WTC11 (cell line): ENCODE measurements at regions not wholly inside any gene's neighbourhood (a gene's known extent, or its start where the extent isn't known, plus 50 kb on each side); places are given as distances from the start of the nearest gene placed in this dataset.

ENCODE experiments used
- ATAC-seq: fragments of 200-7000 bp; cut with Tn5 transposase; 2 replicates; pipeline ENCODE4 v1.10.0; 2021; ENCODE audit warnings: mild to moderate bottlenecking, moderate library complexity
- CTCF ChIA-PET: fragments of 300-600 bp; sonication (Branson Sonifier 250); formaldehyde crosslinking; loops from one replicate; lab custom pipeline; 2021; ENCODE audit warnings: antibody characterized with exemption; lab: Charles Lee
- POLR2A ChIA-PET: fragments of 350-600 bp; sonication (Branson Sonifier 250); formaldehyde crosslinking; loops from one replicate; lab custom pipeline; 2021; ENCODE audit warnings: antibody characterized with exemption; lab: Charles Lee
- DNase-seq: peaks from one replicate; pipeline ENCODE4 v3.0.0; 2021; ENCODE audit warnings: low spot score
- H3K27ac Mint-ChIP-seq: 2 replicates; pipeline ENCODE4 v1.8.0; 2021; ENCODE audit warnings: mixed read lengths
- H3K27me3 Mint-ChIP-seq: 2 replicates; pipeline ENCODE4 v1.8.0; 2021; ENCODE audit warnings: low read depth, mild to moderate bottlenecking, moderate library complexity, mixed read lengths
- H3K36me3 Mint-ChIP-seq: 2 replicates; pipeline ENCODE4 v1.8.0; 2021; ENCODE audit warnings: mixed read lengths
- H3K4me1 Mint-ChIP-seq: 2 replicates; pipeline ENCODE4 v1.8.0; 2022; ENCODE audit warnings: mixed read lengths
- H3K4me3 Mint-ChIP-seq: 2 replicates; pipeline ENCODE4 v1.8.0; 2021; ENCODE audit warnings: mild to moderate bottlenecking, moderate library complexity, mixed read lengths
- H3K9me3 Mint-ChIP-seq: 2 replicates; pipeline ENCODE4 v1.8.0; 2021; ENCODE audit warnings: mixed read lengths
- ARID4B ChIP-seq: sonication (generic); formaldehyde crosslinking; IDR thresholded peaks from 2 replicates; pipeline ENCODE4 v1.8.0; 2023; ENCODE audit warnings: missing genetic modification reagents, mild to moderate bottlenecking, borderline replicate concordance
- E2F1 ChIP-seq: sonication (generic); formaldehyde crosslinking; IDR thresholded peaks from 2 replicates; pipeline ENCODE4 v1.8.0; 2022; ENCODE audit warnings: mild to moderate bottlenecking, missing genetic modification reagents
- ETV6 ChIP-seq: sonication (generic); formaldehyde crosslinking; IDR thresholded peaks from 2 replicates; pipeline ENCODE4 v1.8.1; 2022; ENCODE audit warnings: mild to moderate bottlenecking, missing genetic modification reagents
- GRHL2 ChIP-seq: fragments of 250-450 bp; sonication (Bioruptor Pico); IDR thresholded peaks from 2 replicates; pipeline ENCODE4 v1.8.0; 2022; ENCODE audit warnings: mild to moderate bottlenecking, moderate library complexity; ENCODE audit not compliant: insufficient replicate concordance, severe bottlenecking
- HMGA2 ChIP-seq: fragments of 250-450 bp; sonication (Bioruptor Pico); IDR thresholded peaks from 2 replicates; pipeline ENCODE4 v1.4.0; 2021; ENCODE audit warnings: mild to moderate bottlenecking, moderate library complexity
- NR2C2 ChIP-seq: sonication (generic); formaldehyde crosslinking; IDR thresholded peaks from 2 replicates; pipeline ENCODE4 v1.8.0; 2022; ENCODE audit warnings: mild to moderate bottlenecking, missing genetic modification reagents
- NR3C1 ChIP-seq: sonication (generic); formaldehyde crosslinking; conservative IDR thresholded peaks from 2 replicates; pipeline ENCODE4 v1.8.1; 2023; ENCODE audit warnings: low read depth, mild to moderate bottlenecking, missing genetic modification reagents
- RELA ChIP-seq: sonication (generic); formaldehyde crosslinking; IDR thresholded peaks from 2 replicates; pipeline ENCODE4 v1.8.1; 2022; ENCODE audit warnings: missing genetic modification reagents, mild to moderate bottlenecking, borderline replicate concordance
- SMAD3 ChIP-seq: sonication (generic); formaldehyde crosslinking; IDR thresholded peaks from 2 replicates; pipeline ENCODE4 v1.8.0; 2022; ENCODE audit warnings: missing genetic modification reagents, mild to moderate bottlenecking, borderline replicate concordance
- SOX15 ChIP-seq: fragments of 250-450 bp; sonication (Bioruptor Pico); IDR thresholded peaks from 2 replicates; pipeline ENCODE4 v1.9.0; 2021; ENCODE audit warnings: mild to moderate bottlenecking
- ZNF138 ChIP-seq: sonication (generic); formaldehyde crosslinking; conservative IDR thresholded peaks from 2 replicates; pipeline ENCODE4 v1.8.1; 2022; ENCODE audit warnings: mild to moderate bottlenecking, moderate library complexity, missing genetic modification reagents
- ZNF423 ChIP-seq: fragments of 250-450 bp; sonication (Bioruptor Pico); IDR thresholded peaks from 2 replicates; pipeline ENCODE4 v2.1.2; 2022; ENCODE audit warnings: mild to moderate bottlenecking, moderate library complexity
- ZNF425 ChIP-seq: fragments of 250-450 bp; sonication (Bioruptor Pico); conservative IDR thresholded peaks from 2 replicates; pipeline ENCODE4 v1.9.0; 2021; ENCODE audit warnings: mild to moderate bottlenecking
- TF ChIP-seq, protein P1 (sequence below): sonication (generic); formaldehyde crosslinking; IDR thresholded peaks from 2 replicates; pipeline ENCODE4 v1.8.1; 2023; ENCODE audit warnings: mild to moderate bottlenecking, missing genetic modification reagents
- TF ChIP-seq, protein P2 (sequence below): fragments of 250-450 bp; sonication (Bioruptor Pico); IDR thresholded peaks from 2 replicates; pipeline ENCODE4 v1.9.0; 2021; ENCODE audit warnings: mild to moderate bottlenecking
- TF ChIP-seq, protein P3 (sequence below): sonication (generic); formaldehyde crosslinking; IDR thresholded peaks from 2 replicates; pipeline ENCODE4 v1.8.0; 2022; ENCODE audit warnings: mild to moderate bottlenecking, missing genetic modification reagents

DNA sequence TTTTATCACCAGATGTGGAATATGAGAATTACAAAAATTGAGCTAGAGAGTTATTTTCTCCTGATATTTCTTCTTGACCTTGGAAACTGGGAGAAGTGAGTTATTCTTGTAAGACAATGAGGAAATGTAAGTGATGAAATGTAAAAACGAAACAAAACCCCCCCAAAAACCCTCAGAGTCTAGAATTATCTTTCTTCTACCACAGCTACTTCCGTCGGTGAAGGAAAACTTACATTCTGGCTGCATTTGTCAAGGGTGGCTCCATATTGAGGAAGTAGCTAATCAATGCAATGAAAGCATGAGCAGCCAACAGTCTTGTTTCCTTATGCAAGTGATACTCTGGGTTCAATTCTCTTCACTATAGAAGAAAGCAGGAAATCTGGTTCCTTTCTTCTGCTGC is 661.7 kb upstream of the CITED2 start:
- POLR2A ChIA-PET, result no interaction called here
- Mint-ChIP-seq H3K4me3 (no peak overlapping the region), H3K36me3 (peaks cover 7% of the 10 kb centered on the region; the same call in 1 of the 2 replicates), H3K27me3 (no peaks in the 10 kb centered on the region), H3K9me3 (peaks cover 29% of the 10 kb centered on the region), H3K4me1 (no peaks in the 10 kb centered on the region), H3K27ac (no peak overlapping the region)
- CTCF ChIA-PET, result no interaction called here
- ATAC-seq, result no peak
- no peak for TF ChIP-seq NR2C2 (CRISPR knock-in tag)
- TF ChIP-seq, protein P1, sequence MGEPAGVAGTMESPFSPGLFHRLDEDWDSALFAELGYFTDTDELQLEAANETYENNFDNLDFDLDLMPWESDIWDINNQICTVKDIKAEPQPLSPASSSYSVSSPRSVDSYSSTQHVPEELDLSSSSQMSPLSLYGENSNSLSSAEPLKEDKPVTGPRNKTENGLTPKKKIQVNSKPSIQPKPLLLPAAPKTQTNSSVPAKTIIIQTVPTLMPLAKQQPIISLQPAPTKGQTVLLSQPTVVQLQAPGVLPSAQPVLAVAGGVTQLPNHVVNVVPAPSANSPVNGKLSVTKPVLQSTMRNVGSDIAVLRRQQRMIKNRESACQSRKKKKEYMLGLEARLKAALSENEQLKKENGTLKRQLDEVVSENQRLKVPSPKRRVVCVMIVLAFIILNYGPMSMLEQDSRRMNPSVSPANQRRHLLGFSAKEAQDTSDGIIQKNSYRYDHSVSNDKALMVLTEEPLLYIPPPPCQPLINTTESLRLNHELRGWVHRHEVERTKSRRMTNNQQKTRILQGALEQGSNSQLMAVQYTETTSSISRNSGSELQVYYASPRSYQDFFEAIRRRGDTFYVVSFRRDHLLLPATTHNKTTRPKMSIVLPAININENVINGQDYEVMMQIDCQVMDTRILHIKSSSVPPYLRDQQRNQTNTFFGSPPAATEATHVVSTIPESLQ, result no peak
- TF ChIP-seq, protein P2, sequence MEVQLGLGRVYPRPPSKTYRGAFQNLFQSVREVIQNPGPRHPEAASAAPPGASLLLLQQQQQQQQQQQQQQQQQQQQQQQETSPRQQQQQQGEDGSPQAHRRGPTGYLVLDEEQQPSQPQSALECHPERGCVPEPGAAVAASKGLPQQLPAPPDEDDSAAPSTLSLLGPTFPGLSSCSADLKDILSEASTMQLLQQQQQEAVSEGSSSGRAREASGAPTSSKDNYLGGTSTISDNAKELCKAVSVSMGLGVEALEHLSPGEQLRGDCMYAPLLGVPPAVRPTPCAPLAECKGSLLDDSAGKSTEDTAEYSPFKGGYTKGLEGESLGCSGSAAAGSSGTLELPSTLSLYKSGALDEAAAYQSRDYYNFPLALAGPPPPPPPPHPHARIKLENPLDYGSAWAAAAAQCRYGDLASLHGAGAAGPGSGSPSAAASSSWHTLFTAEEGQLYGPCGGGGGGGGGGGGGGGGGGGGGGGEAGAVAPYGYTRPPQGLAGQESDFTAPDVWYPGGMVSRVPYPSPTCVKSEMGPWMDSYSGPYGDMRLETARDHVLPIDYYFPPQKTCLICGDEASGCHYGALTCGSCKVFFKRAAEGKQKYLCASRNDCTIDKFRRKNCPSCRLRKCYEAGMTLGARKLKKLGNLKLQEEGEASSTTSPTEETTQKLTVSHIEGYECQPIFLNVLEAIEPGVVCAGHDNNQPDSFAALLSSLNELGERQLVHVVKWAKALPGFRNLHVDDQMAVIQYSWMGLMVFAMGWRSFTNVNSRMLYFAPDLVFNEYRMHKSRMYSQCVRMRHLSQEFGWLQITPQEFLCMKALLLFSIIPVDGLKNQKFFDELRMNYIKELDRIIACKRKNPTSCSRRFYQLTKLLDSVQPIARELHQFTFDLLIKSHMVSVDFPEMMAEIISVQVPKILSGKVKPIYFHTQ, result no peak
- TF ChIP-seq NR3C1, result no peak
- no peak for TF ChIP-seq ZNF425 (CRISPR knock-in tag)
- TF ChIP-seq ETV6 (CRISPR knock-in tag), result no peak
- TF ChIP-seq ZNF138 (CRISPR knock-in tag), result no peak
- no peak for TF ChIP-seq ARID4B (CRISPR knock-in tag)
- no peak for TF ChIP-seq ZNF423 (CRISPR knock-in tag)
- no peak for TF ChIP-seq SOX15 (CRISPR knock-in tag)
- TF ChIP-seq SMAD3 (CRISPR knock-in tag), result no peak
- no peak for TF ChIP-seq HMGA2 (CRISPR knock-in tag)
- TF ChIP-seq GRHL2 (CRISPR knock-in tag), result no peak
- no peak for TF ChIP-seq RELA (CRISPR knock-in tag)
- TF ChIP-seq, protein P3, sequence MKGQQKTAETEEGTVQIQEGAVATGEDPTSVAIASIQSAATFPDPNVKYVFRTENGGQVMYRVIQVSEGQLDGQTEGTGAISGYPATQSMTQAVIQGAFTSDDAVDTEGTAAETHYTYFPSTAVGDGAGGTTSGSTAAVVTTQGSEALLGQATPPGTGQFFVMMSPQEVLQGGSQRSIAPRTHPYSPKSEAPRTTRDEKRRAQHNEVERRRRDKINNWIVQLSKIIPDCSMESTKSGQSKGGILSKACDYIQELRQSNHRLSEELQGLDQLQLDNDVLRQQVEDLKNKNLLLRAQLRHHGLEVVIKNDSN (CRISPR knock-in tag), result no peak
- no peak for TF ChIP-seq E2F1 (CRISPR knock-in tag)
- DNase-seq, result no peak
